ENCODE measurements at regions not wholly inside any gene's neighbourhood (a gene's known extent, or its start where the extent isn't known, plus 50 kb on each side); places are given as distances from the start of the nearest gene placed in this dataset.

DNA sequence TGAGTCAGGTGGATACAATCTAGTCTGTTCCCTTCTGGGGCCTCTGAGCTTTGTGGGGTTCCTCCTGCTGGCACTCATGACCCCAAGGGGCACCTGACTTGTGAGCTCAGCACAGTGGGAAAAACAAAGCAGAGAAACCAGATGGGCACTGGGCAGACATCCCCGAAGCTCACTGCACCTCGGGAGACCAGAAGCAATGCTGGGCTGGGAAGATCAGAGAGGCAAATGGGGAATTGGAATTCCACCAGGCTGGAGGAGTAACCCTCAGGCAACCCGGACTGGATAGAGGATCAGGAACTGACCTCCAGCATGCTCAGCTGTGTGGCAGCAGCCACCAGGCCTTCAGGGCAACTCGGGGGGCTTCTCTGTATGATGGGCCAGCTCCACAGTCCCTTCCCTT is 50.3 kb downstream of the ABCC12 start:
- TF ChIP-seq CTCF (IDR thresholded peaks at IDR 0.05) (no peak), POLR2A (IDR thresholded peaks at IDR 0.05) (no peak)
